K562 (cell line): ENCODE measurements at regions not wholly inside any gene's neighbourhood (a gene's known extent, or its start where the extent isn't known, plus 50 kb on each side); places are given as distances from the start of the nearest gene placed in this dataset.

ENCODE experiments used
- BHLHE40 ChIP-seq: IDR thresholded peaks from 2 replicates; pipeline ENCODE4 v1.6.1; 2011; ENCODE audit warnings: low read length, improper control_type of control experiment
- CREM ChIP-seq: IDR thresholded peaks from 2 replicates; pipeline ENCODE4 v1.6.1; 2014; ENCODE audit warnings: antibody characterized with exemption, low read depth
- FOXK2 ChIP-seq, 2 experiments: fragments of 450-650 bp; IDR thresholded peaks in 1 of 2; conservative IDR thresholded peaks in 1 of 2; 2 replicates each; pipeline ENCODE4 v1.6.1; 2016; ENCODE audit warnings: low read depth in 2 of 2, mild to moderate bottlenecking in 1 of 2
- PHF8 ChIP-seq: fragments of 200-600 bp; sonication (generic); IDR thresholded peaks from 2 replicates; pipeline ENCODE4 v1.6.1; 2012; ENCODE audit warnings: mixed run types, mild to moderate bottlenecking, inconsistent platforms, low read length, moderate library complexity, borderline replicate concordance
- TF ChIP-seq, protein P1 (sequence below): sonication (generic); formaldehyde crosslinking; IDR thresholded peaks from 2 replicates; pipeline ENCODE4 v1.8.1; 2023; ENCODE audit warnings: missing genetic modification reagents, mild to moderate bottlenecking, borderline replicate concordance
- TF ChIP-seq, protein P2 (sequence below), 2 experiments: IDR thresholded peaks in 1 of 2; conservative IDR thresholded peaks in 1 of 2; 2 replicates each; pipeline ENCODE4 v1.6.1; 2016; ENCODE audit warnings: low read depth in 2 of 2, mild to moderate bottlenecking in 1 of 2, missing compliant biosample characterization in 1 of 2, missing genetic modification characterization in 1 of 2, moderate library complexity in 1 of 2

DNA sequence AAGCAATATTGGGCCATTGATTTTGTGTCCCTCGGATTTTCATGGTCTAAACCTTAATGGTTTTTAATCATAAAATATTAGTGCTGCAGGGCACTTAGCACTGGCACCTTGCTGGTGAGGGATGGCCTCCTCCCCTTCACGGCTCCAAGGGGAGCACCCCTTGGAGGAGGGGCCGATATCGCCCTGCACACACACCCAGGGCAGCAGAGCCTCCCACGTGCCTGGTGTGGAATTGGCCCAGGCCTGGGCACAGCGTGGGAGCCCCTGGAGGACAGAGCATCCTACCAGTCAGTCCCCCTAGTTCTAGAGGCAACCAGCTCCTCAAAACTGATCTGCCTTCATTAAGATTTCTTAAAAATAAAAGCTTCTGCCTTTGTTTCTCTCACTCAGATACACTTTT is 90.7 kb upstream of the CSF3R start:
- TF ChIP-seq FOXK2 (conservative IDR thresholded peaks at IDR 0.05 in 1 of 2, IDR thresholded peaks at IDR 0.05 in 1 of 2; ENCODE audit: low read depth in 2 of 2) (no peak), CREM (no peak), PHF8 (no peak), BHLHE40 (no peak)
- TF ChIP-seq, protein P1, sequence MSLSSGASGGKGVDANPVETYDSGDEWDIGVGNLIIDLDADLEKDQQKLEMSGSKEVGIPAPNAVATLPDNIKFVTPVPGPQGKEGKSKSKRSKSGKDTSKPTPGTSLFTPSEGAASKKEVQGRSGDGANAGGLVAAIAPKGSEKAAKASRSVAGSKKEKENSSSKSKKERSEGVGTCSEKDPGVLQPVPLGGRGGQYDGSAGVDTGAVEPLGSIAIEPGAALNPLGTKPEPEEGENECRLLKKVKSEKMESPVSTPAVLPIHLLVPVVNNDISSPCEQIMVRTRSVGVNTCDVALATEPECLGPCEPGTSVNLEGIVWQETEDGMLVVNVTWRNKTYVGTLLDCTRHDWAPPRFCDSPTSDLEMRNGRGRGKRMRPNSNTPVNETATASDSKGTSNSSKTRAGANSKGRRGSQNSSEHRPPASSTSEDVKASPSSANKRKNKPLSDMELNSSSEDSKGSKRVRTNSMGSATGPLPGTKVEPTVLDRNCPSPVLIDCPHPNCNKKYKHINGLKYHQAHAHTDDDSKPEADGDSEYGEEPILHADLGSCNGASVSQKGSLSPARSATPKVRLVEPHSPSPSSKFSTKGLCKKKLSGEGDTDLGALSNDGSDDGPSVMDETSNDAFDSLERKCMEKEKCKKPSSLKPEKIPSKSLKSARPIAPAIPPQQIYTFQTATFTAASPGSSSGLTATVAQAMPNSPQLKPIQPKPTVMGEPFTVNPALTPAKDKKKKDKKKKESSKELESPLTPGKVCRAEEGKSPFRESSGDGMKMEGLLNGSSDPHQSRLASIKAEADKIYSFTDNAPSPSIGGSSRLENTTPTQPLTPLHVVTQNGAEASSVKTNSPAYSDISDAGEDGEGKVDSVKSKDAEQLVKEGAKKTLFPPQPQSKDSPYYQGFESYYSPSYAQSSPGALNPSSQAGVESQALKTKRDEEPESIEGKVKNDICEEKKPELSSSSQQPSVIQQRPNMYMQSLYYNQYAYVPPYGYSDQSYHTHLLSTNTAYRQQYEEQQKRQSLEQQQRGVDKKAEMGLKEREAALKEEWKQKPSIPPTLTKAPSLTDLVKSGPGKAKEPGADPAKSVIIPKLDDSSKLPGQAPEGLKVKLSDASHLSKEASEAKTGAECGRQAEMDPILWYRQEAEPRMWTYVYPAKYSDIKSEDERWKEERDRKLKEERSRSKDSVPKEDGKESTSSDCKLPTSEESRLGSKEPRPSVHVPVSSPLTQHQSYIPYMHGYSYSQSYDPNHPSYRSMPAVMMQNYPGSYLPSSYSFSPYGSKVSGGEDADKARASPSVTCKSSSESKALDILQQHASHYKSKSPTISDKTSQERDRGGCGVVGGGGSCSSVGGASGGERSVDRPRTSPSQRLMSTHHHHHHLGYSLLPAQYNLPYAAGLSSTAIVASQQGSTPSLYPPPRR (CRISPR knock-in tag), result no peak
- TF ChIP-seq, protein P2, sequence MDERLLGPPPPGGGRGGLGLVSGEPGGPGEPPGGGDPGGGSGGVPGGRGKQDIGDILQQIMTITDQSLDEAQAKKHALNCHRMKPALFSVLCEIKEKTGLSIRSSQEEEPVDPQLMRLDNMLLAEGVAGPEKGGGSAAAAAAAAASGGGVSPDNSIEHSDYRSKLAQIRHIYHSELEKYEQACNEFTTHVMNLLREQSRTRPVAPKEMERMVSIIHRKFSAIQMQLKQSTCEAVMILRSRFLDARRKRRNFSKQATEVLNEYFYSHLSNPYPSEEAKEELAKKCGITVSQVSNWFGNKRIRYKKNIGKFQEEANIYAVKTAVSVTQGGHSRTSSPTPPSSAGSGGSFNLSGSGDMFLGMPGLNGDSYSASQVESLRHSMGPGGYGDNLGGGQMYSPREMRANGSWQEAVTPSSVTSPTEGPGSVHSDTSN (CRISPR knock-in tag; IDR thresholded peaks at IDR 0.05; ENCODE audit: low read depth), result no peak
- TF ChIP-seq, protein P2 (tag; conservative IDR thresholded peaks at IDR 0.05; ENCODE audit: low read depth), result no peak
